ENCODE measurements at regions not wholly inside any gene's neighbourhood (a gene's known extent, or its start where the extent isn't known, plus 50 kb on each side); places are given as distances from the start of the nearest gene placed in this dataset.

DNA sequence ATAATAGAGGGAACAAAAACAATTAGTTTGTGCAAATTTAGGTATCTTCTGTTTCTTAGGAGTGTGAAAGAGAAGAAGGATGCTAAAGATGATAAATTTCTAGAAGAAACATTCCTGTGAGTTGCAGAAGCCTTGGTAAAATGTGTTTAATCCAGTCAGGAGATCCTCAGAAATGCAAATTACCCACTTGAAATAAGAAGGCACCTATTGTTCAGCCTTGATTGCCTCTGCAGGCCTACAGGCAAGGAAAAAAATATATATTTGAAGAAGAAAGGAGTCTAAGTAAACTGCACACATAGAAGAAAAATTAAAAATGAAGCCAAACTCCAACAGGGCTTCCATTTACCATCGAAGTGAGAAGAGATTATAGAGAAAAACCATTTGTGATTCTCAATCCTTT is 51.0 kb upstream of the LHX8 start:
- Histone ChIP-seq H3K27me3 (no peaks in the 10 kb centered on the region), H3K9me3 (no peaks in the 10 kb centered on the region), H3K4me3 (no peak overlapping the region), H3K27ac (no peak overlapping the region), H3K36me3 (no peaks in the 10 kb centered on the region), H3K4me1 (no peaks in the 10 kb centered on the region)
- TF ChIP-seq CTCF (IDR thresholded peaks at IDR 0.05) = no peak
- intact Hi-C loops (cut with DNase I) = no loop called here
- DNase-seq = no peak
- ATAC-seq = no peak

DNA sequence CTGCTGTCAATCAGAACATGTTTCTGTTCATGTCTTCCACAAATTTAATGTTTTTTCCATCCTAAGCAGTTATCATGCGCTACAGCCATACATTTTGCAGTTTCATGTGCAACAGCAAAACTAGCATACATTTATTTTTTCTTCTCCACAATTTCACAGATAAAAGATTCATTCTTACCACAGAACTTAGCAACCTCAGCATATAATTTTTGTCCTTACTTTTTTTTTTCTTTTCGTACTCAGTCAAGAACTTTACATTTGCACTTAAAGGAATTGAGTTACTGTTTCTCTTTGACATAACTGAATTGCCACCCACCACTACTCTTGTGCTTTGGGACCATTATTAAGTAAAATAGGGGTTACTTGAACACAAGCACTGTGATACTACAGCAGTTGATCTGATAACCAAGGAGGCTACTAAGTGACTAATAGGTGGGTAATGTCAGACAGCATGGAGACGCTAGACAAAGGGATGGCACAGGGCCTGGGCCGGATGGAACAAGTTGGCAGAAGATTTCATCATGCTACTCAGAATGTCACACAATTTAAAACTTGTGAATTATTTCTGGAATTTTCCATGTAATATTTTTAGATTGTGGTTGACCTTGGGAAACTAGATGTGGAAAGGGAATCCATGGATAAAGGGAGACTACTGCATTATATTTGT is 50.2 kb upstream of the LHX8 start:
- Histone ChIP-seq H3K36me3 (no peaks in the 10 kb centered on the region), H3K9me3 (no peaks in the 10 kb centered on the region), H3K4me1 (no peaks in the 10 kb centered on the region), H3K4me3 (no peak overlapping the region), H3K27me3 (no peaks in the 10 kb centered on the region), H3K27ac (no peak overlapping the region)
- ATAC-seq = no peak
- intact Hi-C loops (cut with DNase I) = no loop called here
- no peak for TF ChIP-seq CTCF (IDR thresholded peaks at IDR 0.05)
- no peak for DNase-seq
